ENCODE measurements at regions not wholly inside any gene's neighbourhood (a gene's known extent, or its start where the extent isn't known, plus 50 kb on each side); places are given as distances from the start of the nearest gene placed in this dataset.

DNA sequence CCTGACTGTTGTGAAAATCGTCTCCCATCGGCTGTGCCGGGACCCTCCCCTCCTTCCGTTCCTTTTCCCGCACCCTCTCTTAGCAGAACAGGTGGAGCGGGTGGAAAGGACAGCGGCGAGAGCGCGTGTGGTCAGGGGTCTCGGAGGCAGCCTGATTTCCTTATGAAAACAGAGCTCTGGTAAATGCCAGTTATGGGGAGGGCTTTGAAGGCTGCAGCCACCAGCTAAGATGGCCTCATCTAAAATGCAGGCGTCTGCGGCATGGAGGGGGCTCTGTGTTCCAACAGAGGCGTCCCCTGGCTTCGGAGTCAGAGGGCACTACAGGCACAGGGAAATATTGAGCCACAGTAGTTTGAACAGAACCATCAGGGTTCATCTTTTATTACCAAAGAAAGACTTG is 93.8 kb upstream of the SOX1 start:
- WGBS (ENCODE audit: insufficient coverage, low coverage, low lambda C conversion rate, missing lambda C conversion rate), result 28% methylated on average over 14 of the region's 15 CpGs
- intact Hi-C loops (cut with DNase I), result no loop called here
- no peaks in the 10 kb centered on the region for H3K27me3 ChIP-seq
- H3K36me3 ChIP-seq, result no peaks in the 10 kb centered on the region
- ATAC-seq (no peak), DNase-seq (no peak)
- TF ChIP-seq, protein P1, sequence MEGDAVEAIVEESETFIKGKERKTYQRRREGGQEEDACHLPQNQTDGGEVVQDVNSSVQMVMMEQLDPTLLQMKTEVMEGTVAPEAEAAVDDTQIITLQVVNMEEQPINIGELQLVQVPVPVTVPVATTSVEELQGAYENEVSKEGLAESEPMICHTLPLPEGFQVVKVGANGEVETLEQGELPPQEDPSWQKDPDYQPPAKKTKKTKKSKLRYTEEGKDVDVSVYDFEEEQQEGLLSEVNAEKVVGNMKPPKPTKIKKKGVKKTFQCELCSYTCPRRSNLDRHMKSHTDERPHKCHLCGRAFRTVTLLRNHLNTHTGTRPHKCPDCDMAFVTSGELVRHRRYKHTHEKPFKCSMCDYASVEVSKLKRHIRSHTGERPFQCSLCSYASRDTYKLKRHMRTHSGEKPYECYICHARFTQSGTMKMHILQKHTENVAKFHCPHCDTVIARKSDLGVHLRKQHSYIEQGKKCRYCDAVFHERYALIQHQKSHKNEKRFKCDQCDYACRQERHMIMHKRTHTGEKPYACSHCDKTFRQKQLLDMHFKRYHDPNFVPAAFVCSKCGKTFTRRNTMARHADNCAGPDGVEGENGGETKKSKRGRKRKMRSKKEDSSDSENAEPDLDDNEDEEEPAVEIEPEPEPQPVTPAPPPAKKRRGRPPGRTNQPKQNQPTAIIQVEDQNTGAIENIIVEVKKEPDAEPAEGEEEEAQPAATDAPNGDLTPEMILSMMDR (IDR thresholded peaks at IDR 0.05), result no peak
- TF ChIP-seq POLR2A (IDR thresholded peaks at IDR 0.05), result no peak
- H3K4me1 ChIP-seq, result no peaks in the 10 kb centered on the region
- H3K4me3 ChIP-seq, result no peak overlapping the region
- H3K27ac ChIP-seq, result no peak overlapping the region
- no peaks in the 10 kb centered on the region for H3K9me3 ChIP-seq

DNA sequence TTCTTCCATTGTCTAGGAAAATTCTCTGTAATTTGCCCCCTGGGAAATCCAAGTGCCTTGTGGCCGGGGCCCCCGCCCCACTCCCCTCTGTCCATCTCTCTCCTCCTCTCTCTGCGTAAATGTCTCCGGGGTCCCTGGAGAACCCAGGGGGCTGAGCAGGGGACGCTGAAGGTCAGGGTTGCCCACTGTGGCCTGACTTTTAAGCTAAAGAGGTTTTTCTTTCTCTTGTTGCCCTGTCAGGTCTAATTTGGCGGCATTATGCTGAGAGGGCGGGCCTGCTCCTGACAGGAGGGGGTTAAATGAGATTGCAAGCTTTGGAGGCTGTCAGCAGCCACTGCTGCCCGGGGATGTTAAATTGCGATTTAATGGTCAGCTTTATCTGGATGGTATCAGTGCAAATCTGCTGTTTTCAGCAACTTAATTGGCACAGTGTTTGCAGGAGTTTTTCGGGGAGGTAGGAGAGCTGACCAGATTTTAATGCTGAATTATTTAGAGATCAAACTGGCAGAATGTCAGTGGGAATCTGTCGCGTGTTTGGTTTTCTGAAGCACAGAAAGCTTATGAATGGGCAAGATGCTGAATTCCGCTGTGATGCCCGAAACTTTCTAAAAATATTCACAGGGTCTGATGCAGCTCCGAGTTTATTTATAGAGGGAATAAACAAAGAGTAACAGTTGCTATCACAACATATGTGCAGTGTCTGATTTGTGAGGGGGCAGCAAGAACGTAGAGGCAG is 93.2 kb upstream of the SOX1 start:
- Histone ChIP-seq H3K27ac (no peak overlapping the region), H3K27me3 (no peaks in the 10 kb centered on the region), H3K36me3 (no peaks in the 10 kb centered on the region), H3K4me3 (no peak overlapping the region), H3K9me3 (no peaks in the 10 kb centered on the region), H3K4me1 (no peaks in the 10 kb centered on the region)
- no peak for DNase-seq
- WGBS (ENCODE audit: insufficient coverage, low coverage, low lambda C conversion rate, missing lambda C conversion rate), result 42% methylated on average over 16 of the region's 16 CpGs
- no peak for ATAC-seq
- TF ChIP-seq, protein P1 (IDR thresholded peaks at IDR 0.05), result no peak
- no peak for TF ChIP-seq POLR2A (IDR thresholded peaks at IDR 0.05)
- intact Hi-C loops (cut with DNase I), result no loop called here

DNA sequence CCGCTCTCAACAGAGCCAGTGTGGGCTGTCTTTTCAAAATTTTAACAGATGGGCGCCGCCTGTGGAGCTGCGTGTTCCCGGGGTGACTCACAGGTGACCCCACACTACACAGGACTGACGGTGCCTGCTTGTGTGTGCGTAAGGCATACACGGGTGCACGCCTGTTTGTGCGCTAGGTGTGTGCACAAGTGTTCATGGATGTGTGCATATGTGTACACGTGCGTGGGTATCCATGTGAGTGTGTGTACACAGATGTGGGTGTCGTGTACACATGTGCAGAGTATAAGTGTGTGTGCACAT is 92.7 kb upstream of the SOX1 start:
- TF ChIP-seq, protein P1 (IDR thresholded peaks at IDR 0.05), result no peak
- TF ChIP-seq POLR2A (IDR thresholded peaks at IDR 0.05), result no peak
- Histone ChIP-seq H3K27ac (no peak overlapping the region), H3K4me3 (no peak overlapping the region), H3K36me3 (no peaks in the 10 kb centered on the region), H3K27me3 (no peaks in the 10 kb centered on the region), H3K9me3 (no peaks in the 10 kb centered on the region), H3K4me1 (no peaks in the 10 kb centered on the region)
- WGBS (ENCODE audit: insufficient coverage, low coverage, low lambda C conversion rate, missing lambda C conversion rate), result 80% methylated on average over 2 of the region's 13 CpGs
- no peak for DNase-seq
- no peak for ATAC-seq
- intact Hi-C loops (cut with DNase I), result no loop called here

DNA sequence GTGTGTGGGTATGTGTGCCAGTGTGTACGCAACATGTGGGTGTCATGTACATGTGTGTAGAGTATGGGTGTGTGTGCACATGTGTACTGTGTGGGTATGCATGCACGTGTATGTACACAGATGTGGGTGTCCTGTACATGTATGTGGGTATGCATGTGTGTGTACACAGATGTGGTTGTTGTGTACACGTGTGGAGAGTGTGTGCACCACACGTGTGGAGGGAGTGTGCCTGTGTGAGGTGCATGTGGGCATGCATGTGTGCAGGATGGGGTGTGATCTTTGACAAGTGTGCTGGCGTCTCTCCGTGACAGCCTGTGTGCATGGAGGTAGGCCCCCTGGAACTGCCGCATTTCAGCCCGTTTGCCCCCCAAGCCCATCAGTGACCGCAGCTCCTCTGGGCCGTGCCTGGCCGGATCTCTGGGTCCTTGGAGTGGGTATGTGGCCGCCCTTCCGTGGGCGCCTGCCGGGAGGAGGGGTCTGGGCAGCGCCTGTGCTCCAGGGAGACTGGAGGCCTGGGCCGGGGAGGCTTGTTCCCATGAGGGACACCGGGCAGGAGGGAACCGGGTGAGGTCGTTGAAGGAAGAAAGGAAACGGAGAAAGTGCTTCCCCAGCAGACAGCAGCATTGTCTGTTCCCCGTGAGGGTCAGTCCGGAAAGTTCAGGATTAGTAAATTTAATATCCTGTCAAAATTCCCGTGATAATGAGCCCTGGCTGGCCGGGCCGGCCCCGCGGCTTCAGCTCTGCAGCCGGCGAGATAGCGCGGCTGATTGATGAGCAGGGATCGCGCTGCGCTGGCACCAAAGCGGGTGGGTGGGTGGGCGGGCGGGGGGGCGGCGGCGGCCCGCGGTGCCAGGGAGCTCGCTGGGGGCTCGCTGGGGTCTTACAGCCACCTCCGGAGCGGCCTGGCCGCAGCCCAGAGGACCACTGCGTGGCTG is 91.1 kb upstream of the SOX1 start:
- H3K9me3 ChIP-seq, result no peaks in the 10 kb centered on the region
- TF ChIP-seq POLR2A (IDR thresholded peaks at IDR 0.05), result no peak
- TF ChIP-seq, protein P1 (IDR thresholded peaks at IDR 0.05), result no peak
- no peaks in the 10 kb centered on the region for H3K4me1 ChIP-seq
- intact Hi-C loops (cut with DNase I), result no loop called here
- no peaks in the 10 kb centered on the region for H3K27me3 ChIP-seq
- no peaks in the 10 kb centered on the region for H3K36me3 ChIP-seq
- DNase-seq (no peak), ATAC-seq (no peak)
- 66% methylated on average over 23 of the region's 49 CpGs for WGBS (ENCODE audit: insufficient coverage, low coverage, low lambda C conversion rate, missing lambda C conversion rate)
- no peak overlapping the region for H3K4me3 ChIP-seq
- H3K27ac ChIP-seq, result no peak overlapping the region
